Heart right ventricle (tissue), 16 donors: ENCODE measurements at regions not wholly inside any gene's neighbourhood (a gene's known extent, or its start where the extent isn't known, plus 50 kb on each side); places are given as distances from the start of the nearest gene placed in this dataset.

Source experiments
- ATAC-seq, 8 donors: fragments of 200-7000 bp; cut with Tn5 transposase; one replicate each; pipeline ENCODE4 v1.9.1; 2020; ENCODE audit warnings: mild to moderate bottlenecking in 8 of 8, moderate library complexity in 8 of 8, moderate number of reproducible peaks in 1 of 8
- DNase-seq, 2 donors: peaks; one replicate each; pipeline ENCODE4 v3.0.0-alpha.2; 2020
- H3K27ac ChIP-seq, 10 donors: fragments of 200-600 bp; sonication (generic) in 2 of 10; one replicate each; pipeline versions ENCODE4 v1.5.0 to v1.8.0; 2020 to 2022; ENCODE audit warnings: mild to moderate bottlenecking in 3 of 10
- H3K27me3 ChIP-seq, 7 donors: fragments of 200-600 bp; one replicate each; pipeline ENCODE4 v1.8.0; 2021 to 2022; ENCODE audit warnings: mild to moderate bottlenecking in 2 of 7
- H3K36me3 ChIP-seq, 9 donors: fragments of 200-600 bp; sonication (generic) in 1 of 9; one replicate each; pipeline versions ENCODE4 v1.5.0 to v1.8.0; 2020 to 2022; ENCODE audit warnings: mild to moderate bottlenecking in 2 of 9
- H3K4me1 ChIP-seq, 9 donors: fragments of 200-600 bp; sonication (generic) in 1 of 9; one replicate each; pipeline versions ENCODE4 v1.5.0 to v1.8.0; 2020 to 2022; ENCODE audit warnings: mild to moderate bottlenecking in 4 of 9
- H3K4me3 ChIP-seq, 10 donors: fragments of 200-600 bp; sonication (generic) in 2 of 10; one replicate each; pipeline versions ENCODE4 v1.5.0 to v1.8.0; 2020 to 2022; ENCODE audit warnings: mild to moderate bottlenecking in 7 of 10, moderate library complexity in 2 of 10
- H3K9me3 ChIP-seq, 11 donors: fragments of 200-600 bp in 10 of 11; sonication (generic) in 2 of 11; one replicate each; pipeline versions ENCODE4 v1.5.0 to v1.8.0; 2013 to 2022; ENCODE audit warnings: mild to moderate bottlenecking in 2 of 11, control low read depth in 1 of 11, moderate library complexity in 1 of 11
- CTCF ChIP-seq, 9 donors: fragments of 200-600 bp; sonication (generic) in 2 of 9; IDR thresholded peaks; one replicate each; pipeline versions ENCODE4 v1.5.0 to v1.8.0; 2021 to 2022; ENCODE audit warnings: antibody characterized with exemption in 9 of 9, mild to moderate bottlenecking in 5 of 9, moderate library complexity in 1 of 9
- WGBS, 2 donors: extraction: QIAGEN DNeasy Blood & Tissue Kit; methylation state at CpG; one replicate each; pipeline ENCODE4 v1.1.7; 2013; ENCODE audit warnings: inconsistent platforms in 1 of 2; 5-methylcytosine and 5-hydroxymethylcytosine counted together
- intact Hi-C, 10 donors: fragments of 100-400 bp; cut with DNase I; formaldehyde crosslinking; loops; one replicate each; pipeline versions ENCODE4 v1.11.1 to v1.14.2; 2022
- donor health status: Arrhythmogenic right ventricular cardiomyopathy.
- donor health status: ischemic (EF 13 %, LVEDD 7.1; RV severe dilation, severe dysfunction).
- donor health status: healthy with polysubstance abuse.
- donor health status: DM: no; HTN: yes; CAD: no.
- donor health status: DM: no; HTN: no; CAD: no.
- donor health status: ischemic (EF 25% LVEDD 6.9; RV normal size, moderate dysfunction).
- donor health status: ischemic (EF 25% LVEDD 5.7; RV mildly dilated, moderate dysfunction).
- donor health status: healthy.
- donor health status: DM: yes; HTN: yes; CAD: no.
- donor health status: Ischemic cardiomyopathy.
- donor health status: ischemic (EF 35%, LVEDD 5.7; RV mildly dilated, moderate dysfunction).
- donor health status: nonischemic (EF 11% LVEDD 7.7; RV severe dilation, severe dysfunction).
- donor health status: DM: yes; HTN: yes; CAD: no.
- donor health status: PGD.
- donor health status: ischemic (EF 29% LVEDD 5.4; RV normal size, mild dysfunction).
- donor health status: nonischemic (EF 23%, LVEDD 6.1; RV moderate dilation, normal function).

- intact Hi-C loops = no loop called here
- H3K36me3 ChIP-seq = no peaks in the 10 kb centered on the region
- H3K4me3 ChIP-seq = no peak overlapping the region
- H3K27ac ChIP-seq = no peak overlapping the region
- 90% methylated on average over 6 of the region's 6 CpGs for WGBS, 2 donors
- ATAC-seq (no peak), DNase-seq (no peak)
- H3K4me1 ChIP-seq = no peaks in the 10 kb centered on the region
- H3K27me3 ChIP-seq = no peaks in the 10 kb centered on the region
- no peak for TF ChIP-seq CTCF (IDR thresholded peaks at IDR 0.05)
- H3K9me3 ChIP-seq = peaks cover 0 to 31% (median 0%) of the 10 kb centered on the region in 11 donors
Measured at GRCh38 chr13:109954441-109954840, 168.1 kb upstream of the IRS2 start.

GRCh38 chr13:109951491-109951890 lies 165.1 kb upstream of the IRS2 start:
- intact Hi-C loops = no loop called here
- 78 to 81% methylated on average over 1 of the region's 1 CpG for WGBS, 2 donors

GRCh38 chr13:109949397-109949796 lies 163.0 kb upstream of the IRS2 start:
- 67 to 76% methylated on average over 2 of the region's 2 CpGs for WGBS, 2 donors
- H3K36me3 ChIP-seq = no peaks in the 10 kb centered on the region
- ATAC-seq (no peak), DNase-seq (no peak)
- H3K9me3 ChIP-seq = peaks cover 0 to 7% (median 0%) of the 10 kb centered on the region in 11 donors
- no peak for TF ChIP-seq CTCF (IDR thresholded peaks at IDR 0.05)
- no peak overlapping the region for H3K27ac ChIP-seq
- no peak overlapping the region for H3K4me3 ChIP-seq
- intact Hi-C loops = no loop called here
- no peaks in the 10 kb centered on the region for H3K4me1 ChIP-seq
- no peaks in the 10 kb centered on the region for H3K27me3 ChIP-seq

More at GRCh38 chr13:109951491-109951890, 165.1 kb upstream of the IRS2 start:
- ATAC-seq = no peak
- Histone ChIP-seq H3K9me3 (peaks cover 0 to 7% (median 0%) of the 10 kb centered on the region in 11 donors), H3K27me3 (no peaks in the 10 kb centered on the region), H3K4me1 (no peaks in the 10 kb centered on the region), H3K4me3 (no peak overlapping the region), H3K27ac (no peak overlapping the region), H3K36me3 (no peaks in the 10 kb centered on the region)
- no peak for TF ChIP-seq CTCF (IDR thresholded peaks at IDR 0.05)
- no peak for DNase-seq

GRCh38 chr13:109947006-109947405 lies 160.6 kb upstream of the IRS2 start:
- whole genome bisulfite sequencing, 2 donors = 74 to 86% methylated on average over 2 of the region's 2 CpGs
- Histone ChIP-seq H3K4me1 (no peaks in the 10 kb centered on the region), H3K27ac (no peak overlapping the region), H3K4me3 (no peak overlapping the region), H3K27me3 (no peaks in the 10 kb centered on the region), H3K9me3 (peaks cover 0 to 5% (median 0%) of the 10 kb centered on the region in 11 donors), H3K36me3 (no peaks in the 10 kb centered on the region)
- ATAC-seq (no peak), DNase-seq (no peak)
- TF ChIP-seq CTCF (IDR thresholded peaks at IDR 0.05) = no peak
- intact Hi-C loops = no loop called here
